ENCODE measurements at regions not wholly inside any gene's neighbourhood (a gene's known extent, or its start where the extent isn't known, plus 50 kb on each side); places are given as distances from the start of the nearest gene placed in this dataset.

- no peak for DNase-seq (ENCODE audit: low spot score)
- H3K27ac ChIP-seq, result no peak overlapping the region
- ChIA-PET CTCF (no interaction called here), POLR2A (ENCODE audit: low non-redundant PET) (no interaction called here)
- no peak for TF ChIP-seq CTCF (conservative IDR thresholded peaks at IDR 0.05; ENCODE audit: low read depth)
Observed at GRCh38 chr1:192518700-192519099, 56.9 kb upstream of the RGS1 start.

GRCh38 chr1:192521734-192522133 lies 53.8 kb upstream of the RGS1 start:
- ChIA-PET POLR2A (ENCODE audit: low non-redundant PET) (no interaction called here), CTCF (no interaction called here)
- no peak for TF ChIP-seq CTCF (conservative IDR thresholded peaks at IDR 0.05; ENCODE audit: low read depth)

GRCh38 chr1:192522673-192523072 lies 52.9 kb upstream of the RGS1 start:
- ChIA-PET POLR2A (ENCODE audit: low non-redundant PET) (no interaction called here), CTCF (no interaction called here)
- no peak overlapping the region for H3K27ac ChIP-seq
- DNase-seq (ENCODE audit: low spot score), result peak; percentile 8
- no peak for TF ChIP-seq CTCF (conservative IDR thresholded peaks at IDR 0.05; ENCODE audit: low read depth)

More at GRCh38 chr1:192521734-192522133, 53.8 kb upstream of the RGS1 start:
- DNase-seq (ENCODE audit: low spot score), result no peak
- no peak overlapping the region for H3K27ac ChIP-seq

GRCh38 chr1:192524223-192524622 lies 51.4 kb upstream of the RGS1 start:
- TF ChIP-seq CTCF (conservative IDR thresholded peaks at IDR 0.05; ENCODE audit: low read depth), result no peak
- no peak overlapping the region for H3K27ac ChIP-seq
- POLR2A ChIA-PET (ENCODE audit: low non-redundant PET), result no interaction called here
- CTCF ChIA-PET, result no interaction called here
- no peak for DNase-seq (ENCODE audit: low spot score)

Data from RWPE1 (cell line).